NB4 (cell line): ENCODE measurements at regions not wholly inside any gene's neighbourhood (a gene's known extent, or its start where the extent isn't known, plus 50 kb on each side); places are given as distances from the start of the nearest gene placed in this dataset.

Source experiments
- DNase-seq: peaks from one replicate; pipeline ENCODE4 v3.0.0; 2010; ENCODE audit warnings: low read depth
- H3K4me3 ChIP-seq: one replicate; pipeline ENCODE4 v1.5.1; 2011; ENCODE audit warnings: mild to moderate bottlenecking, low read depth, low read length, moderate library complexity
- CTCF ChIP-seq: IDR thresholded peaks from one replicate; pipeline ENCODE4 v1.5.1; 2012; ENCODE audit warnings: low read depth, low read length
- MAX ChIP-seq: IDR thresholded peaks from 2 replicates; pipeline ENCODE4 v1.6.1; 2011; ENCODE audit warnings: low read depth, low read length
- MYC ChIP-seq: IDR thresholded peaks from 2 replicates; pipeline ENCODE4 v1.6.1; 2011; ENCODE audit warnings: low read depth, low read length
- POLR2A ChIP-seq: IDR thresholded peaks from 2 replicates; pipeline ENCODE4 v1.6.1; 2011; ENCODE audit warnings: mild to moderate bottlenecking; ENCODE audit not compliant: insufficient read length; ENCODE audit errors: extremely low read depth

- DNase-seq = no peak
- TF ChIP-seq CTCF = no peak
- H3K4me3 ChIP-seq = no peak overlapping the region
Observed at GRCh38 chr7:26438078-26438477, 146.4 kb downstream of the SNX10 start.

- H3K4me3 ChIP-seq = no peak overlapping the region
- no peak for TF ChIP-seq CTCF
- TF ChIP-seq MYC = no peak
- no peak for TF ChIP-seq POLR2A
- TF ChIP-seq MAX = no peak
- no peak for DNase-seq
Observed at GRCh38 chr7:26439521-26440232, 148.0 kb downstream of the SNX10 start.

DNA sequence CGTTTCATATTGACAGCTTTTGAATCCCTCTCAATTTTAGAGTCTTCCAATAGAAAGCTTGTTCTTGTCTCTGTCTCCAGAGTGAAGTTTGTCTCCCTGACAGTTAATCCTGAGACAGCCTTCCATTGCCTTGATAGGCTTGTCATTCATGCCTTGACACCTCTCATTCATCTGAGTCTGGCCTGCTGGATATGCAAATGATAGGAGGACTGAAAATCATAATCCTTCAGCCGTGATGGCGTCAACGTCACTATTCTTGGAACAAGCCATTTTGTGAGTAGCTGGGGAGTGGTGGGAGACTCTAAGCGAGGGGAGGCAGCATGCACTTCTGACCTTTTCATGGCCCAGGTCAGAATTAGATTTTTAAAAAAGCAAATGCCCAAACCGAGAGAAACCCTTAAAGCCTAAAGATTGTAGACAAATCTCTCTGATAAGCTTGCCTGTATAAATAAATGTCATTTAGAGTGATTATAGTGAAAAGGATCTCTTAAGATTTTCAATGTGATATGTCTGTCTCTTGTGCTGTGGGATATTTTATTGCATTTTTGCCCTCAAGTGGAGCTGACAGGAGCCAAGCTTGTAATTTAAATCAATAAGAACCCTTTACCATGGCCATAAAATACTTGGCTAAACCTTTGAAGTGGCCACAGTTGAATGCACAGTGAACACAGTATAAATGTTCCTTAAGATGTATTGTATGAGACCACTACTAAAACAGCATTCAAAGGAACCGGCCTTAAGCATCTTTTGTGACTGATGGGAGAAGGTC, 148.8 kb downstream of the SNX10 start:
- TF ChIP-seq POLR2A (no peak), MYC (no peak), MAX (no peak)
- no peak overlapping the region for H3K4me3 ChIP-seq
- DNase-seq = no peak

- DNase-seq = no peak
- H3K4me3 ChIP-seq = no peak overlapping the region
- TF ChIP-seq MAX (no peak), POLR2A (no peak), CTCF (no peak), MYC (no peak)
Observed at GRCh38 chr7:26441002-26441521, 149.4 kb downstream of the SNX10 start.

- H3K4me3 ChIP-seq = no peak overlapping the region
- no peak for TF ChIP-seq POLR2A
- no peak for TF ChIP-seq CTCF
- TF ChIP-seq MYC = no peak
- TF ChIP-seq MAX = no peak
- DNase-seq = no peak
Observed at GRCh38 chr7:26441611-26442277, 150.1 kb downstream of the SNX10 start.

- no peak overlapping the region for H3K4me3 ChIP-seq
- TF ChIP-seq CTCF (no peak), POLR2A (no peak), MYC (no peak), MAX (no peak)
- no peak for DNase-seq
Observed at GRCh38 chr7:26443006-26443405, 151.3 kb downstream of the SNX10 start.
